Endothelial cell of umbilical vein (primary cell): ENCODE measurements at regions not wholly inside any gene's neighbourhood (a gene's known extent, or its start where the extent isn't known, plus 50 kb on each side); places are given as distances from the start of the nearest gene placed in this dataset.
"Not testable (repeated sequence)": the region's sequence is repeated elsewhere in the genome, so short reads cannot be mapped to it uniquely, and the experiment has no call there.

ENCODE experiments used
- CTCF ChIP-seq, 2 donors: IDR thresholded peaks; 1 replicate in 1 of 2; 2 replicates in 1 of 2; pipeline ENCODE4 v1.5.1; 2011; ENCODE audit warnings: low read length in 2 of 2, mild to moderate bottlenecking in 2 of 2, moderate library complexity in 2 of 2, control low read depth in 1 of 2, inconsistent platforms in 1 of 2, low read depth in 1 of 2; ENCODE audit not compliant: insufficient read depth in 1 of 2; ENCODE audit errors: extremely low read depth in 1 of 2
- GATA2 ChIP-seq: IDR thresholded peaks from 2 replicates; pipeline ENCODE4 v1.7.0; 2011; ENCODE audit warnings: low read depth, mild to moderate bottlenecking, moderate library complexity, mixed read lengths, low read length; ENCODE audit not compliant: insufficient read length, insufficient read depth
- JUN ChIP-seq: IDR thresholded peaks from 2 replicates; pipeline ENCODE4 v1.6.1; 2011; ENCODE audit warnings: borderline replicate concordance, low read depth; ENCODE audit not compliant: insufficient read length, insufficient read depth
- MAX ChIP-seq: IDR thresholded peaks from 2 replicates; pipeline ENCODE4 v1.6.1; 2011; ENCODE audit not compliant: insufficient read depth, insufficient read length
- POLR2A ChIP-seq: IDR thresholded peaks from 2 replicates; pipeline ENCODE4 v1.6.1; 2012; ENCODE audit warnings: low read depth, mild to moderate bottlenecking, control low read depth, low read length
- POLR2AphosphoS5 ChIP-seq: IDR thresholded peaks from 2 replicates; pipeline ENCODE4 v1.6.1; 2012; ENCODE audit warnings: low read depth, mild to moderate bottlenecking, control low read depth, low read length, moderate library complexity; ENCODE audit not compliant: insufficient read depth

- not testable (repeated sequence) for TF ChIP-seq POLR2AphosphoS5; GATA2; CTCF (IDR thresholded peaks at IDR 0.05; ENCODE audit: extremely low read depth in 1 of 2, insufficient read depth in 1 of 2, low read depth in 1 of 2, low read length in 2 of 2); JUN; POLR2A; MAX
Measured at GRCh38 chr12:59474236-59474635, 121.6 kb upstream of the SLC16A7 start.
